COLO829 (cell line): ENCODE measurements at regions not wholly inside any gene's neighbourhood (a gene's known extent, or its start where the extent isn't known, plus 50 kb on each side); places are given as distances from the start of the nearest gene placed in this dataset.
"Not testable (repeated sequence)": the region's sequence is repeated elsewhere in the genome, so short reads cannot be mapped to it uniquely, and the experiment has no call there.

ENCODE experiments used
- DNase-seq: peaks from one replicate; pipeline ENCODE4 v3.0.0; 2012; ENCODE audit warnings: low spot score

DNA sequence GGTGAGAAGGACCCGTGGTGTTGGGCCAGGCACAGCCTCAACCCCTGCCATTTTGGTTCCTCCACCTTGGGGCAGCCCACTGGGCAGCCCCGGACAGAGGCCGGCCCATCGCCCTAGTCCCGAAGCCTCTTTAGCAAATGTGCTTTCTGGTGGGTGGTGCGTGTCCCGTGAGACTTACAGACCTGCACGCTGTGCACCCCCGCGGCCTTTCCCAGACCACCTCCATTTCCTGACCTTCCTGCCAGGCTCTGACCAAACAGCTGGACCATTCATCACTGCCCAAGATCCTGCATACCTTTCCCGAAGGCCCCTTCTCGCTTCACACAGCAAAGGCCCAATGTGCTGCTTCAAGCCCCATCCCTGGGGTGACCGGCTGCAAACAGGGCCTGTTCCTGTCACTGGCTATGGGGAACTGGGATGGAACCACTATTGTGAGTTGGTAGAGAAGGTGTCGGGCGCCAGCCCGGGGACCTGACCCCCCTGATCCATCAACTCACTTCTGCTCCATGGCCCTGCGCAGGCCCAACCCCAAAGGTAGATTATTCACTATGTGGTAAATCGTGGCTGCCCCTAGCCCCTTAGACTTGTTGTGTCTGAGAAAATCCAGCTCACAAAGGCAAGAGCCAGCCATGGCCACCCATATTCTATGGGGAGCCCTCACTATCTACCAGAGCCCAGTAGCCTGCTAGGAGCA lies 341.0 kb downstream of the EIPR1 start:
- no peak for DNase-seq

DNA sequence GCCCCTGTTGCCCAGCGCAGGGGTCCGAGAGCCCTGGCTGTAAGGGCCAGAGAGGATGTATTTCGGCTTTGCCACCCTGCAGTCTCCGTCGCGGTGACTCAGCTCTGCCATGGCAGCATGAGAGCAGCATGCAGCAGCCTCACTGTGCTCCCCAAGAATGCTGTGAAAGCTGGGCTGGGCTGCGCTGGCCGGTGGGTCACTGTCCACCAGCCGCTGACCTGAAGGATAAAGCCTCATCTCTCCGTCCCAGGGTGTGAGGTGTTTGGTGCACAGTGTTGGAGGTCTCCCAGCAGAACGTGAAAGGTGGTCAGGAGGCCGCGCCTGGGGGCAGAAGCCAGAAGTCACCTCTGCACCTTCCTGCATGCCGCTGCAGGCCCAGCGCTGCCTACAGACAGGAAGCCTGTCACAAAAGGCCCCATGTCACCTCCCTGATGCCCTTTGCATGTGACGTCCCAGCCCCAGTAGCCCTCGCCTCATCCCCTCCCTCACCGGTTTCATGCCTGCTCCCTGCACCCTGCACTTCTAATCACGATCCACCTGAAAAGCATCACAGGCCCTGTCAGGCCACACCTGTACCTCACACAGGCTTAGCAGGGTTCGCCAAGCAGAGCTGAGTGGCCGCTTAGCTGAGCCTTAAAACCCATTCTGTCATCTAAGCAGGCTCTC lies 342.1 kb downstream of the EIPR1 start:
- no peak for DNase-seq

- DNase-seq: no peak
Observed at GRCh38 chr2:3034856-3035255, 342.8 kb downstream of the EIPR1 start.

GRCh38 chr2:3034396-3034795 lies 343.2 kb downstream of the EIPR1 start:
- DNase-seq: no peak

GRCh38 chr2:3033315-3033714 lies 344.3 kb downstream of the EIPR1 start:
- DNase-seq: no peak

- DNase-seq: not testable (repeated sequence)
Observed at GRCh38 chr2:3030791-3031190, 346.8 kb downstream of the EIPR1 start.

GRCh38 chr2:3025984-3026383 lies 351.6 kb downstream of the EIPR1 start:
- DNase-seq: no peak

- no peak for DNase-seq
Observed at GRCh38 chr2:3025261-3025660, 352.4 kb downstream of the EIPR1 start.

DNA sequence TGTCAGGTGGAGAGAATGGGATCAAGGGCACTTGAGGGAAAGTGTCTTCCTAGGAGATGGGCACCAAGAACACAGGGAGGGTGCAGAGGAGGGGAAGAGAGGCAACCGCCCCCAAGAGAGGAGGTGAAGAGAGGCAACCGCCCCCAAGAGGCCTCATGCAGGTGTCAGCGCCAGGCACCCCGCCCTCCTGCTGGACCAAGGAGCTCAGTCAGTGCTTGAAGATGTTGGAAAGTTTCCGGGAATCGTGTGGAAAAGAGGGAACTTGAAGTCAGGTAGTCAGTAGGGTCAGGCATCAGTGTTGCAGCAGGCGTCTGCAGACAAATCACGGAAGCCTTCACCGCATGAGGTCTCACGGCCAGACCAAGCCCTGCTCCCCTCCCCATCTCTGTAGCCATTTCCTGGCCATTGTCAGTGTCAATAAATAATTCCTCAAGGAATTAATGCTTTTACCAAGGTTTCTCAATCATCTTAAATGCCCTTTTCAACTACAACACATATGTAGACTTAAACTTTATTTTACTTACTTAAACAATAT lies 353.1 kb downstream of the EIPR1 start:
- no peak for DNase-seq

GRCh38 chr2:3023531-3023930 lies 354.1 kb downstream of the EIPR1 start:
- DNase-seq: no peak

- no peak for DNase-seq
Observed at GRCh38 chr2:3022841-3023372, 354.7 kb downstream of the EIPR1 start.

- no peak for DNase-seq
Observed at GRCh38 chr2:3021720-3022119, 355.9 kb downstream of the EIPR1 start.

DNA sequence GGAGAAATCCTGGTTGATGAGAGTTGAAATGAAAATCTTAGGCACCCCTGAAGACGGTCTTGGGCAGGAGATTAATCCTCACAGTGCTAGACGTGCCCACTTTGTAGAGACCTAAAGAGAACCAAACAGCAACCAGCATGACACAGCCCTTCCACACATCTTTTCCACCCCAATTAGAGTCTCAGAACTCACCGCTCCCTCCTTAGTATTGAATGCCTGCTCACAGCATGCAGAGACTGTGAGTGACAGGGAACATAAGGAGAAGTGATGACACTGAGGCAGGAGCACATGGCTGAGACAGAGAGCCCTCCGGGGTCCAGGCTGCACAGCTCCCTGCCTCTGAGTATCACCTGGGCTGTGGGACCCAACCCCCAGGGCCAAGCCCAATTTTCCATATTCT lies 367.6 kb downstream of the EIPR1 start:
- no peak for DNase-seq

DNA sequence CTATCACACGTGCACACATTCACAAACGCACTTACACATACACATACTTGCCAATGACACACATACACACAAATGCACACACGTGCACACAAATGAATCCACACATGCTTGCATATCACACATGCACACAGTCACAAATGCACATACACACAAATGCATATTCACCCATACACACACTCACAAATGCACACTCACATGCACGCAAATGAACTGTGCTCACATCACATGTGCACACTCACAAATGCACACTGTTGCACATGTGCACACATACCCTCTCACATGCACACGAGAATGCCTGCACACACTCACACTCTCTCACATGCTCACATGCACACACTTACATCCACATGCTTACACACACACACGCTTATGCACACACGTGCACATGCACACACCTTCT lies 368.1 kb downstream of the EIPR1 start:
- DNase-seq: no peak

GRCh38 chr2:3009005-3009404 lies 368.6 kb downstream of the EIPR1 start:
- no peak for DNase-seq

DNA sequence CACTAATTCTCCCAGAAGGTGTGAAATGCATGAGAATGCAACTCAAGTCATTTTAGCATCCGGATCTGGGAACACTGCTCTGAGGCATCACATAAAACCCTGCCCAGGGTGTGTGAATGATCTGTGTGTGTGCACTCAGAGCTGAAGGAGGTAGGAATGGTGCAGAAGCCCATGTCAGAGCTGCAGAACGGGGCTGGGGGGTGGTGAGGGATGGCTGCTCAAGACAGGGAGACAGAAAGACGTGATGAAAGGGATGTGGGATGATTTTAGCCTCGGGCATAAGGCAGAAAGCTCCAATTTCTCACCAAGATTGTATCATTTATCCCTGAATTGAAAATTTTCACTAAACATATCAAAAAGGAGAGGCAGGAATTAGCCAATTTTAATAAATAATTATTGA lies 369.1 kb downstream of the EIPR1 start:
- DNase-seq: no peak

DNA sequence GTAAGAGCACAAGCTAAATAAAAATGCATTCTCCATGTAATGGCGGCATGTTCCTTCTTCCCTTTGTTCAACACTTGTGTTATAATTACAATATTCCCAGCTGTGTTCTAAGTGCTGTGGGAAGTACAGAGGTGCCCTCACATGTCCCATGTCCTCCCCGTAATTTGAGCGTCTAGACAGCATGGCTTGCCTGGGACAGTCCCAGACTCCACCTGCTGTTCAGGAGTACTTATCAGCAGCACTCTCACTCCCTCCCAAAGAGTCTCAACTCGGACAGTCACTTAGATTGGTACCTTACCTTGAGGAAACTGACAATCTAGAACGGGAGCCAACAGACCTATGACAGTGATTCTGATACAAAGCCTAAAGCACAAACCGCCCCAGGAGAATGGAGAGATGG lies 370.5 kb downstream of the EIPR1 start:
- no peak for DNase-seq

DNA sequence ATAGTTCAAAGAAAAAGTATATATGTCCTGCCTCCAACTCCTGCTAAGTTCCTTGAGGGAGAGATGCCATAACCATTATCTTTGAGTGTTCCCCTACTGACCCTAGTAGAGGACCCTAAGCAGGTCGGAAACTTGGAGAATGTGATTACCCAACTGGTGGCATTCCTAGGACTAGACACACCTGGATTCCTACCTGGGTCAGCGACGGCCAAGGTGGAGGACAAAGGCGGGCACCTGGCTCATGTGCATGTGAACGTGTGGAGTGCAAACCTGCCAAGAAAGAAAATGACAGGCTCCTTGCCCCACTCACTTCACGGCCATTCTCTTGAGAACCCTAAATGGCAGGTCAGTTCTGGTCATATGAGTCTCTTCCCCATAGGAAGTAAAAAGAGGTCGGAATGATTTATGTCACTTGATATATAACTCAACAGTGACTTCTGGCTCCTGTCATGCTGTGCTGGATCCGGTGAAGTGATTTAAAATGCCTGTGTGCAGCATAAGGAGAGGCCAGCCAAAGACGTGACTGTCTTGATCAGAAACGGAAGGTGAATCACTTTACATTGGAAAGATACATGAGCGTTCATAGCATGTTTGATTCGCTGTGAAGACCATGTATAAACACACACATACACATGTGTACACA lies 371.6 kb downstream of the EIPR1 start:
- no peak for DNase-seq

DNA sequence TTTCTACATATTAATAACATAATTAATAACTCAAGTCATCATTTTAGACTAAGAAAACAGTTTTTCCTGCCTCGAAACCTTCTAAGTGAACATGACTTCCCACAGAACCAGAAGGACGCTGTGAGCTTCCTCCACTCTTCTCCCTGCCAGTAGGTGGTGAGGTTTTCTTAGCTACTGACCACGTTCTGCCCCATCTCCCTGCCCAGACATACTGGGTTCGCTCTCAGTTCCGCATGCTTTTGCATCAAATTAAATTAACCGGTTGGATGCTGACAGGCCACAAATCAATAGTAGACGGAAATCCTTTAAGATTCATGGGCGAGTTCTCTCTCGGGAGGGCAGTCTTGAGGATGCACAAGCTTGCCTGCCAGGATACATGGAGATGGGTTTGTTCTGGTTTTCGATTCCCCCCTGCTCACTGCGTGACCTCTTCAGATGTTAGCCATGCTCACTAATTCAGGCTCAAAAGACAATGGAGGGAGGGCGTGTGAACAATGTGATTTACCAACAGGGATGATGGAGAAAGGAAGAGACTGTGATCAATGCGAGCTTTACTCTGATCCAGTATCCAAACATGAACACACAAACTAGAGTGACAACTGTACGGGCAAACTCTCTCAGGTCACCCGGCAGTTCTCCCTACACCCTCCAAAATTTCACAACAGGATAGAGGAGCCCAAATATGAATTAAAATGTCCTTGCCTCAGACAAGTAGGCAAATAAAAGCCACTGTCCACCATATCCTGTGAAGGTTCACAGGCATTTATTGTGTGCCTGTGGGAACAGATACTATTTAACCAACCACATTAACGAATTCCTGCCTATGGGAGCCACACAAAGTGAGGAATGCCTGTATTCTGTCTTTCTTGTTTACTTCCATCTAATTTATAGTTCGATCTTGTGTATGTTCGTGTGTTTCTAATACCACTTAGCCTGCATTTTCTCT lies 375.7 kb downstream of the EIPR1 start:
- peak; percentile 51 for DNase-seq

DNA sequence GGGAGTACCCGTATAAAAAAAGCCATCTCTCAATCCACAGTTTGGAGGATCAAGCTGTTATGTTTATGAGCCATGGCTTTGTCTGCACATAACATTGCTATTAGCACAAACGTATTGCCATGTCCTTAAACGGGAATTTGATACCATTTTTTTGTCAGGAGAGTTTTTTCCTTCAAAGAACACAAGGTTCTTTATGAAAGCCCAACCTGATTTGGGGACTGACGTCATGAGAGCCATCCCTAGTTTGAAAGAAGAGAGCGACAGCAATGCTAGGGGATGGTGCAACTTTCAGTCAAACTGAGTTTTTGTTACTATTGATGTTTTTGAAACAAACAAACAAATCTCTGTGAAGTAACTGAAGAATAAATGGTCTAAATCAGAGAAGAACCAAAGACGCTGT lies 376.6 kb downstream of the EIPR1 start:
- no peak for DNase-seq

DNA sequence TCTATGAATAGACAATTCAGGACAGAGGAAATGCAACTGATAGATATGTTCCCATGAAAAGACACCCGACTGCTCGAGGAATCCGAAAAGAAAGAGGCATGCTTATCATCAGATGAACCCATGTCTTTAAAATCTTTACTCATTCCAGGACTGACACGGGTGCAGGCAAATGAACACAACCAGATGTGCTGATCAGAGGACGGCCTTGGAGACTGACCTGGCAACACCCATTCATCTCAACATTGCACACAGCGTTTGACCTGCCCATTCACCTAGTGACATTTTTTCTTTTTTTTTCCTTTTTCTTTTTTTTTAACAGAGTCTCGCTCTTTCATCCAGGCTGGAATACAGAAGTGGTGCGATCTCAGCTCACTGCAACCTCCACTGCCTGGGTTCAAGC lies 377.5 kb downstream of the EIPR1 start:
- DNase-seq: no peak

DNA sequence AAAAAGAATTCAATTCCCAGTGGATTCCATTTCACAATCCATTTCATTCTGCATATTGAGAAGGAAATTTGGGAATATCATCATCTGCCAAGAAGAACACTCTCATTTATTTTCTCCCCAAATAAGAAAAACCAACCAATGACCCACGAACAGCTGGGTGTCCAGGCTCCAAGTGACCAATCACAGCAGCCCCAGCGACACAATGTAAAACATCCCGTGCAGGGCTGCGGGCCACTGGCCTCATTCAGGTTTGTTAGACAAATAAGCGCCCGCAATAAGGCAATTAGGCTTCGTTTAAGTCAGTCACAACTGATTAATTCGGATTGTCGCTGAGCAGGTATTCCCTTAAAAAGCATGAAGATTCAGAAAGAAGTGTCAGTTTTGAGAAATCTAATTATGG lies 378.6 kb downstream of the EIPR1 start:
- DNase-seq: no peak
